HG02885 (cell line): ENCODE measurements at regions not wholly inside any gene's neighbourhood (a gene's known extent, or its start where the extent isn't known, plus 50 kb on each side); places are given as distances from the start of the nearest gene placed in this dataset.
"Not testable (repeated sequence)": the region's sequence is repeated elsewhere in the genome, so short reads cannot be mapped to it uniquely, and the experiment has no call there.

Source experiments
- ATAC-seq: cut with Tn5 transposase; IDR thresholded peaks from one replicate; pipeline ENCODE4 v1.9.1; 2021; ENCODE audit warnings: mild to moderate bottlenecking; ENCODE audit not compliant: unreplicated experiment, poor library complexity

DNA sequence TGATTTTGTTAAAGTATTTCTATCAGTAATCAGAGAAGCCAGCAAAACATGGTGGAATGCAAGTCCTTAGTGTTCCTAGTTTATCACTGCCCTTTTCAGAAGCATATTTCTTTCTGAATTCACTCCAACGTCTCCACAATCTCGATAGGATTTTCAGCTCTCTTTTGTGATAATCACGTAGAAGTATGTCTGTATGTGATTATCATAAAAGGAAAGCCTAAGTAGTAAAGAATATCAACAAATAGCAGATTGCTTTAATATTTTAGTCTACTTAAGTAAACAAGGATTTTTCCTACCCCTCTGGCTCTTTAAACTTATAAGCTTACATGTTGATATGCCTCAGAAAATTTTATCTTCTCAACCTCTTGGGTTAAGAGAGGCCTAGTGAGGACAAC is 147.4 kb upstream of the NUDT4 start:
- no peak for ATAC-seq

GRCh38 chr12:93231938-93232337 is 145.8 kb upstream of the NUDT4 start:
- ATAC-seq: no peak

- no peak for ATAC-seq
Observed at GRCh38 chr12:93234641-93235040, 143.1 kb upstream of the NUDT4 start.

DNA sequence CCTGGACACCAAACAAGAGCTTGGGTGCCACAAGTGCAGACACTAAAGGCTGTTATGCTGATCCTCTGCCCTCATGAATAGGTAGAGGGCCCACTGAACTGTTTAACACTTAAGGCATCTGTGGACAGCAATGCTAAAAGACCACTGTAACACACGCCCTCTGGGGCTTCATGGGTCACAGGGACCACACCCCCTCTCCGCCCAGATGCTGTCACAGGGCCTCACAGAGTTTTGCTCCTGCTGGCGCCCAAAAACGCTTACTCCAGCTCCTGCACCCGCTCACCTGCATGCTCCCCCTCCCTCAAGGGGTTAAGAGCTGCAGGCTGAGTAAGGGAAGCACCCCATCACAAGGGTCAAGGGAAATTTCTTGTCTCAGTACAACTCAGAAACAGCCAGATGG is 141.8 kb upstream of the NUDT4 start:
- no peak for ATAC-seq

GRCh38 chr12:93237235-93237915 is 140.3 kb upstream of the NUDT4 start:
- ATAC-seq: no peak

DNA sequence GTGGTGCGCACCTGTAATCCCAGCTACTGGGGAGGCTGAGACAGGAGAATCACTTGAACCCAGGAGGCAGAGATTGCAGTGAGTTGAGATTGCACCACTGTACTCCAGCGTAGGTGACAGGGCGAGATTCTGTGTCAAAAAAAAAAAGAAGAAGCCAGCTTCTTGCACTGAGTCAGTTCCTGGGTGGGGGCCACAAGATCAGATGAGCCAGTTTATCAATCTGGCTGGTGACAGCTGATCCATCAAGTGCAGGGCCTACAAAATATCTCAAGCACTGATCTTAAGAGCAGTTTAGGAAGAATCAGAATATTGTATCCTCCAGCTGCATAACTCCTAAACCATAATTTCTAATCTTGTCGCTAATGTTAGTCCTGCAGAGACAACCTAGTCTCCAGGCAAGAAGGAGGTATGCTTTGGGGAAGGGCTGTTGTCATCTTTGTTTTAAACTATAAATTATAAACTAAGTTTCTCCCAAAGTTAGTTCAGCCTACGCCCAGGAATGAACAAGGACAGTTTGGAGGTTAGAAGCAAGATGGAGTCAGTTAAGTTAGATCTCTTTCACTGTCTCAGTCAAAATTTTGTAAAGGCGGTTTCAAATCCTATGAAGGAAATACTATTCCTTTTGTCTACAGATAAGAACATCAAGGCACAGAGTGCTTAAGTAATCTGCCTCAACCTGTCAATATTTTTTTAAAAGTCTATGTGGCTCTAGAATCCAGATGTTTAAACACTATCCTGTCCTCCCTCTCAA is 139.0 kb upstream of the NUDT4 start:
- ATAC-seq: not testable (repeated sequence)

- not testable (repeated sequence) for ATAC-seq
Observed at GRCh38 chr12:93239789-93240188, 137.9 kb upstream of the NUDT4 start.

DNA sequence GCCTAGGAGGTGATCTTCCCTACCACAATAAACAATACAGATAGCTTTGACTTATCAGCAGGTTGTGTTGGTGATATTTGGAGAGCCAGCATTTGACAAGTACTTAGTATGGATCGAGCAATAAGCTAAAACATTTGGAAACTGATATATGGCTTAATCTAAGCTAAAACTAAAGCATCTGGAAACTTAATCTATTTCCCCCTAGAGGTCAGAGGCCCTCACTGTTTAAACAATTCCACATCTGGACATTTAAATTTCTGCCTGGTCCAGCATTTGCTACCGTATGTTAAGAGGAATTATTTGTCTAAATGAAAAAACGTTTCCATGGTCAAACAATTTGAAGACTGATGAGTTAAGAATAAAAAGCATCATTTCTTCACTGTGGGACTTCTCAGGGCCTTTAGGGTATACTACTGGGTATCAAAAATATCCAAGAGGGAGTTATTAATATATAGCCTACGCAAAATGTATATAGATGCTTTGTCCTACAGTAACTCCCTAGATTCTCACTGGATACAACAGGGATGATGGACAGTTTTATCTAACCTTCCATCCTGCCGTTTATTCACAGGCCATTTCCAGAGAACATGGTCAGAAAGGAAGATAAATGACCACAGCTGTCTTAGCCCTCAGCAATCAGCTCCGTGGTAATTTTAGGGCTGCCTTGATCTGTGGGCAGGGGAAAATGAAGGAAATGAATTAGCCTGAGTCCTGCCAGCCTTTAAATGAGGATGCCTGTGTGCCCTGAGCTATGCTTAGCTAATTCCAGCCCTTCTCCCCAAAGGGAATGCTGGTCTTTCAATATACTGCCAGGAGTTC is 135.4 kb upstream of the NUDT4 start:
- no peak for ATAC-seq

GRCh38 chr12:93243382-93243688 is 134.4 kb upstream of the NUDT4 start:
- no peak for ATAC-seq

DNA sequence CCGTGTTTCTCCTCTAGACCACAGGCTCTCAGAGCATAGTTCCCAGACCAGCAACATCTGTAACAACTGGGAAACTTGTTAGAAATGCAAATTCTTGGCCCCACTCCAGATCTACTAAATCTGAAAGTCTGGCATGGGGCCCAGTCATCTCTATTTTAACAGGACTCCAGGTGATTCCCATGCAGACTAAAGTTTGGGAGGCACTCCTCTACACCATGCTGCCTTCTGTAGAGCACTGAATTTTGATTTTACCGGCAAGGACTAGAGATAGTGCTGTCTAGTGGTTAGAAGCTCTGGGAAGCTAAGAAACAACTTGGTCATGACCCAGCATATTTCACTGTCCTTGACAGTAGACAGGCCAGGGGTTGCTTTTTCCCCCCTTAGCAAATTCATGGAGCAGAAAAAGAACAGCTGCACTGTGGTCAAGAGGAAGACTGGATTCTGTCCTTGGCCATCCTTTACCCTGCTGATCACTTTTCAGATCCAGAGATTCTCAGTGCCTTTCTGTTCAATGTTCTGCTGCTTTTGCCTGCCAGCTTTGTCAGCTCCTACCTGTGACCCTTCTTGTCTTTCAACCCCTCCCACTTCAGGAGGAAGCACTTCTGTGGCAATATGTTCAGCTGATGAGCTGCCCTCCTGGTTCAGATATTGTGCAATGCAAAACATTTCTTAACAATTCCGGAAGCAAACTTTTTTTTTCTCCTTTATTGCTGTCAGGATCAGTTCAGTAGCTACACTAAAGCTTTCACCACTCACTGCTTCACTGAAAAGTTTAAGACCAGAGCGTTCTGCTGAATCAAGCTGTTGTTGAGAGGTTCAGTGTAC is 133.8 kb upstream of the NUDT4 start:
- ATAC-seq: no peak

DNA sequence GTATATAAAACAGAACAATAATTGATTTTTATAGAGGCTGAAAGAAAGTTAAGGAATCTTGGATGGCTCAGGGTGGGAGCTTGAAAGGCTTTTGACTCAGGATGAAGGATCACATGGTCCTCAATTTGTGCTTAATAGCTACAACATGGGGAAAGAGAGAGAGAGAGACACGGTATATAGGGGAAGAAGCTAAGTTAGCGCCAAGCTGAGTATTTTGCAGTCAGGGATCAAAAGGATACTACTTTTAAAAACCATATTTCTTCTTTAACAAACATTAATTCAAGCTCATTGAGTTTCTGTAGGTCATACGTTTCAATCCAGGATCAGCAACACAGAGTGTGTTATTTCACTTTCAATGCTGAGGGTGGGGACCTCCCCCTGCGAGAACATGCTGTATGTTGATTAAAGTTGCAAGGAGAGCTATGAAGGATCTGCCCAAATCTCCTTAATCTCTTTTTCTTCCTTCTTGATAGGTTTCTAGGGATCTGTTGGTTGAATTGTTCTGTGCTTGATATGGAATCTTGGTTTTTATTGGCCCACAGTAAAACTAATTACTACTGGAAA is 133.1 kb upstream of the NUDT4 start:
- ATAC-seq: peak; percentile 33

- peak; percentile 79 for ATAC-seq
Observed at GRCh38 chr12:93245543-93245942, 132.2 kb upstream of the NUDT4 start.

DNA sequence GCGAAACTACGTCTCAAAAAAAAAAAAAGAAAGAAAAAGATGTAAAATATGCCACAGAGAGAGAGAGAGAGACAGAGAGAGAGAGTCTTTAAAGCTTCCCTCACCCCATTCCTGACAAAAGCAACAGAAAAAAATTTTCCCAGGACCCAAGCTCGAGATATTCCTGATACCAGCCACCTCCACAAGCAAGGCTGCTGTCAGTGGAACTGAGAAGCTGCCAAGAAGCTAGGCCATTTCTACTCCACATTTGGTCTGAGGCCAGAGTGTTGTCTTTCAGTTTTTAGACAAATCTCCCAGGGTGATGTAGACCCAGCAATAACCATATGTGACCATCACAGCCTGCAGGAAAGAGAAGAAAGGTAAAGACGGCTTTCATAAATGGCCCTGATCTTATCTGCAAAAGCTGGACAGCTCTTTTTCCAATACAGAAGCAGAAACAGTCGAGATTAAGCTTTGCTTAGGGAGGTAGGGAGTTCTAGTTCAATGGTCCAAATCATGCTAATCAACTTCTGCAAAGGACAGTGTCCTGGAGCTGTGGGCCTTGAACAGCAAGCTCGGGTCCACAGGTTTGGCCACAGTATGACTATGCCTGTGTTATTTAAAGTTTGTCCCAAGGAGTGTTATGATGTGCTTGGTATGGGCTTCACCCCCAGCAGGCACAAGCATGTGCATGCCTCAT is 130.3 kb upstream of the NUDT4 start:
- no peak for ATAC-seq

GRCh38 chr12:93252221-93252620 is 125.5 kb upstream of the NUDT4 start:
- ATAC-seq: no peak

- ATAC-seq: no peak
Observed at GRCh38 chr12:93254911-93255310, 122.8 kb upstream of the NUDT4 start.

DNA sequence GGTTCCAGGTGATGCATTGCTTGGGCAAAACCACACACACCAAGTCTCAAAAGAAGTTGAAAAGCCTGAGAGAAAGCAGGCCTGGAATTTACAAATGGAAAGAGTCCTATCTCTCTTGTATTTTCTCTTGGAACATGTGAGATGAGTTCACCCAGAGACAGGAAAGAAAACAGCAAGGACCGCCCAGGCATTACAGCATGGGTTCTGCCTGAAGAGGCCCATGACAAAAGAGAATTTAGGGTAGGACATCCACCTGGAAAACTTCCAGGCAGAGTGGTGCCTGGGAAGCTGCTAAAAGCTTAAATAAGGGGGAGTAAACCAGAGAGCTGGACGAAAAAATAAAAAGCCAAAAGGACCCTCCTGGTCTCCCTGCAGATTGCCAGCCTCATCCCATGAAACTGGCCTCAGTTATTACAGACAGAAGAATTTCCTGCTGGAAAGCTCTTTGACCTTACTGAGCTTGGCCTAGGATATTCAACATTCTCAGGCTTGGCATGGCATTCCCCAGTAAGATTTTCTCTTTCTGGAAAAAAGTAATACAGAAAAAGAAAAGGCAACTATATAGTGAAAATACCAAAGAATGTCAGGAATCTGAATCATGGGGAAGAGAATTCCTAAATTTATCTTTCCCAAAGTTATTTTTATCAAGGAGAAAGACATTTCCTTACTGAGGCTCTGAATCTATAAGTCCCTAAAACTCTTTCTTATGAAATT is 121.3 kb upstream of the NUDT4 start:
- ATAC-seq: no peak

DNA sequence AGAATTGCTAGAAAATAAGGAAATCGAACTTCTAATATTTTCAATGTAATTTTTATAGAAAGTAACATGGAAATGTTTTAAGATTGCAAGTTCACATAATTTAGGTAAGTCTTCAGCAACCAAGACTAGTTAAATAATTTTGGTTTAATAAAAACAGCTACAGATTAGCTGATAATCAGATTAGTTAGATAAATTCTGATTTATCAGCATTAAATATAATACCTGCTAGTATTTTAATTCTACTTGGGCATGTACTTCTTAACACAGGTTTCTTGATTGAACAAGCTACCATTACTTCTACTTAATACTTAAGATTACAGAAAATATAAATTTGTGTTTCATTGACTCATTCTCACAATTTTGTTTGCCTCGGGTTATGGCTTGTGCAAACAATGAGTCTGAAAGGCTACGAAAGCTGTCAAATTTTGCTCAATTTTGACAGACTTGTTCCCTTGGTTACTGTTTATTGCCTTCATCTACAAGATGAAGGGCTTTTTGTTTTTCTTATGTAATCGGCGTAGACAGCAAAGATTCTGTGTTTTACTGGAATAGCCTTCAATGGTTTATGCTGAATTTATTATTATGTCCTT is 116.1 kb upstream of the NUDT4 start:
- ATAC-seq: no peak

- no peak for ATAC-seq
Observed at GRCh38 chr12:93272997-93273396, 104.7 kb upstream of the NUDT4 start.
